Activated T-helper 17 cell treated with anti-CD3 and anti-CD28 coated beads, Interleukin-2, amount 50 U/mL, for 72 hours (primary cell): ENCODE measurements at regions not wholly inside any gene's neighbourhood (a gene's known extent, or its start where the extent isn't known, plus 50 kb on each side); places are given as distances from the start of the nearest gene placed in this dataset.

Experiments
- ATAC-seq: fragments of 150-1000 bp; cut with Tn5 transposase; replicated peaks from 2 replicates; pipeline ENCODE4 v1.10.0; 2021; ENCODE audit warnings: mild to moderate bottlenecking, moderate library complexity
- H3K27ac Mint-ChIP-seq: one replicate; pipeline ENCODE4 v1.8.0; 2022; ENCODE audit warnings: mixed read lengths
- H3K27me3 Mint-ChIP-seq: one replicate; pipeline ENCODE4 v1.8.0; 2022; ENCODE audit warnings: mixed read lengths
- H3K36me3 Mint-ChIP-seq: one replicate; pipeline ENCODE4 v1.8.0; 2022; ENCODE audit warnings: low read depth, mild to moderate bottlenecking, mixed read lengths
- H3K4me1 Mint-ChIP-seq: one replicate; pipeline ENCODE4 v1.8.0; 2022; ENCODE audit warnings: mixed read lengths
- H3K4me3 Mint-ChIP-seq: one replicate; pipeline ENCODE4 v1.8.0; 2022; ENCODE audit warnings: mild to moderate bottlenecking, mixed read lengths
- H3K9me3 Mint-ChIP-seq: one replicate; pipeline ENCODE4 v1.8.0; 2022; ENCODE audit warnings: mixed read lengths

GRCh38 chr5:6872441-6873160 lies 159.4 kb downstream of the TENT4A start:
- Mint-ChIP-seq H3K4me3 (no peak overlapping the region), H3K9me3 (no peaks in the 10 kb centered on the region), H3K27me3 (peaks cover 3% of the 10 kb centered on the region), H3K36me3 (no peaks in the 10 kb centered on the region), H3K4me1 (no peaks in the 10 kb centered on the region), H3K27ac (no peak overlapping the region)
- no peak for ATAC-seq

- Mint-ChIP-seq H3K4me1 (no peaks in the 10 kb centered on the region), H3K27ac (no peak overlapping the region)
Observed at GRCh38 chr5:6873359-6873758, 160.1 kb downstream of the TENT4A start.

GRCh38 chr5:6875376-6875775 lies 162.1 kb downstream of the TENT4A start:
- ATAC-seq: no peak
- Mint-ChIP-seq H3K27ac (no peak overlapping the region), H3K9me3 (no peaks in the 10 kb centered on the region)

More at GRCh38 chr5:6873359-6873758, 160.1 kb downstream of the TENT4A start:
- no peak for ATAC-seq
- no peaks in the 10 kb centered on the region for H3K9me3 Mint-ChIP-seq
- no peaks in the 10 kb centered on the region for H3K36me3 Mint-ChIP-seq
- peaks cover 6% of the 10 kb centered on the region for H3K27me3 Mint-ChIP-seq
- H3K4me3 Mint-ChIP-seq: no peak overlapping the region

GRCh38 chr5:6877986-6878828 lies 165.0 kb downstream of the TENT4A start:
- no peak overlapping the region for H3K4me3 Mint-ChIP-seq
- no peak for ATAC-seq
- no peaks in the 10 kb centered on the region for H3K9me3 Mint-ChIP-seq
- peaks cover 11% of the 10 kb centered on the region for H3K27me3 Mint-ChIP-seq
- H3K4me1 Mint-ChIP-seq: no peaks in the 10 kb centered on the region
- no peaks in the 10 kb centered on the region for H3K36me3 Mint-ChIP-seq
- H3K27ac Mint-ChIP-seq: no peak overlapping the region

More at GRCh38 chr5:6875376-6875775, 162.1 kb downstream of the TENT4A start:
- H3K27me3 Mint-ChIP-seq: peaks cover 11% of the 10 kb centered on the region
- no peaks in the 10 kb centered on the region for H3K4me1 Mint-ChIP-seq
- no peak overlapping the region for H3K4me3 Mint-ChIP-seq
- no peaks in the 10 kb centered on the region for H3K36me3 Mint-ChIP-seq

- Mint-ChIP-seq H3K9me3 (peaks cover 24% of the 10 kb centered on the region), H3K4me1 (no peaks in the 10 kb centered on the region), H3K27ac (no peak overlapping the region), H3K36me3 (no peaks in the 10 kb centered on the region), H3K4me3 (no peak overlapping the region), H3K27me3 (peaks cover 3% of the 10 kb centered on the region)
- ATAC-seq: no peak
Observed at GRCh38 chr5:6885581-6885980, 172.3 kb downstream of the TENT4A start.

- Mint-ChIP-seq H3K4me1 (no peaks in the 10 kb centered on the region), H3K4me3 (no peak overlapping the region), H3K27me3 (peaks cover 3% of the 10 kb centered on the region), H3K9me3 (peaks cover 28% of the 10 kb centered on the region), H3K36me3 (no peaks in the 10 kb centered on the region), H3K27ac (no peak overlapping the region)
- no peak for ATAC-seq
Observed at GRCh38 chr5:6886866-6887265, 173.6 kb downstream of the TENT4A start.

- H3K36me3 Mint-ChIP-seq: no peaks in the 10 kb centered on the region
- H3K27ac Mint-ChIP-seq: no peak overlapping the region
- H3K9me3 Mint-ChIP-seq: peaks cover 28% of the 10 kb centered on the region
- peaks cover 9% of the 10 kb centered on the region for H3K27me3 Mint-ChIP-seq
- no peak for ATAC-seq
- no peak overlapping the region for H3K4me3 Mint-ChIP-seq
- H3K4me1 Mint-ChIP-seq: no peaks in the 10 kb centered on the region
Observed at GRCh38 chr5:6889030-6889429, 175.8 kb downstream of the TENT4A start.

GRCh38 chr5:6899221-6899620 lies 186.0 kb downstream of the TENT4A start:
- H3K27ac Mint-ChIP-seq: no peak overlapping the region
- H3K36me3 Mint-ChIP-seq: no peaks in the 10 kb centered on the region
- no peak for ATAC-seq
- peaks cover 6% of the 10 kb centered on the region for H3K9me3 Mint-ChIP-seq
- H3K27me3 Mint-ChIP-seq: no peaks in the 10 kb centered on the region
- H3K4me3 Mint-ChIP-seq: no peak overlapping the region
- no peaks in the 10 kb centered on the region for H3K4me1 Mint-ChIP-seq

GRCh38 chr5:6900247-6901227 lies 187.3 kb downstream of the TENT4A start:
- no peaks in the 10 kb centered on the region for H3K36me3 Mint-ChIP-seq
- H3K9me3 Mint-ChIP-seq: peaks cover 6% of the 10 kb centered on the region
- no peak overlapping the region for H3K27ac Mint-ChIP-seq

GRCh38 chr5:6902094-6902493 lies 188.9 kb downstream of the TENT4A start:
- H3K9me3 Mint-ChIP-seq: peaks cover 5% of the 10 kb centered on the region
- no peak for ATAC-seq
- no peak overlapping the region for H3K27ac Mint-ChIP-seq
- H3K4me3 Mint-ChIP-seq: no peak overlapping the region
- peaks cover under 1% of the 10 kb centered on the region for H3K4me1 Mint-ChIP-seq
- no peaks in the 10 kb centered on the region for H3K36me3 Mint-ChIP-seq
- H3K27me3 Mint-ChIP-seq: peaks cover 2% of the 10 kb centered on the region

More at GRCh38 chr5:6900247-6901227, 187.3 kb downstream of the TENT4A start:
- no peaks in the 10 kb centered on the region for H3K27me3 Mint-ChIP-seq
- H3K4me3 Mint-ChIP-seq: no peak overlapping the region
- no peaks in the 10 kb centered on the region for H3K4me1 Mint-ChIP-seq
- ATAC-seq: no peak

GRCh38 chr5:6902597-6902996 lies 189.4 kb downstream of the TENT4A start:
- Mint-ChIP-seq H3K4me1 (peaks cover 6% of the 10 kb centered on the region), H3K9me3 (no peaks in the 10 kb centered on the region), H3K27me3 (peaks cover 7% of the 10 kb centered on the region), H3K27ac (no peak overlapping the region), H3K36me3 (no peaks in the 10 kb centered on the region), H3K4me3 (no peak overlapping the region)
- no peak for ATAC-seq

- no peak for ATAC-seq
- Mint-ChIP-seq H3K9me3 (no peaks in the 10 kb centered on the region), H3K36me3 (no peaks in the 10 kb centered on the region), H3K27me3 (peaks cover 11% of the 10 kb centered on the region), H3K27ac (no peak overlapping the region), H3K4me1 (peaks cover 6% of the 10 kb centered on the region), H3K4me3 (no peak overlapping the region)
Observed at GRCh38 chr5:6903934-6904333, 190.7 kb downstream of the TENT4A start.

GRCh38 chr5:6904860-6905259 lies 191.6 kb downstream of the TENT4A start:
- H3K27me3 Mint-ChIP-seq: peaks cover 11% of the 10 kb centered on the region
- no peak overlapping the region for H3K27ac Mint-ChIP-seq
- no peaks in the 10 kb centered on the region for H3K36me3 Mint-ChIP-seq
- H3K9me3 Mint-ChIP-seq: no peaks in the 10 kb centered on the region
- peaks cover 6% of the 10 kb centered on the region for H3K4me1 Mint-ChIP-seq
- no peak overlapping the region for H3K4me3 Mint-ChIP-seq
- no peak for ATAC-seq

- Mint-ChIP-seq H3K4me3 (no peak overlapping the region), H3K27me3 (peaks cover 11% of the 10 kb centered on the region), H3K4me1 (peaks cover 6% of the 10 kb centered on the region), H3K36me3 (no peaks in the 10 kb centered on the region), H3K9me3 (no peaks in the 10 kb centered on the region), H3K27ac (no peak overlapping the region)
- ATAC-seq: no peak
Observed at GRCh38 chr5:6905423-6905822, 192.2 kb downstream of the TENT4A start.
